SKM-1 treated with dmso at 0.1 percent for 144 hours (cell line): ENCODE measurements at regions not wholly inside any gene's neighbourhood (a gene's known extent, or its start where the extent isn't known, plus 50 kb on each side); places are given as distances from the start of the nearest gene placed in this dataset.
"Not testable (repeated sequence)": the region's sequence is repeated elsewhere in the genome, so short reads cannot be mapped to it uniquely, and the experiment has no call there.

Source experiments
- DNase-seq: peaks from one replicate; lab custom pipeline; 2025; ENCODE audit not compliant: unreplicated experiment; lab: John Stamatoyannopoulos, UW

DNA sequence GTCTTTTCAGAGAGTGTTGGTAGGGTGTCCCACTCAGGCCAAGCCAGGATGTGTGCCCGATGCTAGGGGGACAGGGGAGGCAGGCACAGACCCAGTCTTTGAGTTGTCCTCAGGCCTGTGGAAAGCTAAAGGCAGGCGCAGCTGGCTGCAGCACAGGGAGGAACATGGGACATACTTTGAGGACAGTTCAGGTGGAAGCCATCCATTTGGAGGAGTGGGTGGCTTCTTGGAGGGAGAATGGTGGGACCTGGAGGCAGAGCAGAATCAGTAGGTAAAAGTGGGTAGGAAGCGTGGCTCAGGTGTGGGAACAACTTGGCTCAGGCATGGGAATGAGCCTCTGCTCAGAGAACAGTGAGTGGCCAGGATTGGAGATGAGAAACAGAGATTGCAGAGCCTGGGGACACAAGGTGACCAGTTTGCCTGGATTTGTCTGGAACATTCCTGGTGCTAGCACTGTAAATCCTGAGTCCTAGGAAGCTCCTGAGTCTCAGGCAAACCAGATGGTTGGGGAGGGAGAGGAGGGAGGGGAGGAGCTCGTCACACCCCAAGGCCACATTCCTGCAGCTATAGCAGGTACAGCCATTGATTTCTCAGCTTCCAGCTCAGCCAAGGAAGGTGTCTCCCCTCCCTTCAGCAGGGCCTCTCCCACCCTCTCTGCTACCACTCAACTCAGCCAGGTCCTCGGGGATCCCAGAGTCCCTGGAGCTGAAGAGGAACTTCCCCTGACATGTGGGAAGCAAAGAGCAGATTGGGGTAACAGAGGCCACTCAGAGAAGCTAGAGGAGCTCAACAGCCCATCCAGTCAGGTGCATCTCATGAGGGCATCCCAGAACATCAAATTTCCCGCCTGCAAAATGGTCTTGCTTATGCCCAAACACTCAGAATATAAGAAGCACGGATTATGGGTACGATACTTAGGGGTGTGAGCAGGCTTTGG lies 65.2 kb upstream of the TINAGL1 start:
- DNase-seq, result no peak

DNA sequence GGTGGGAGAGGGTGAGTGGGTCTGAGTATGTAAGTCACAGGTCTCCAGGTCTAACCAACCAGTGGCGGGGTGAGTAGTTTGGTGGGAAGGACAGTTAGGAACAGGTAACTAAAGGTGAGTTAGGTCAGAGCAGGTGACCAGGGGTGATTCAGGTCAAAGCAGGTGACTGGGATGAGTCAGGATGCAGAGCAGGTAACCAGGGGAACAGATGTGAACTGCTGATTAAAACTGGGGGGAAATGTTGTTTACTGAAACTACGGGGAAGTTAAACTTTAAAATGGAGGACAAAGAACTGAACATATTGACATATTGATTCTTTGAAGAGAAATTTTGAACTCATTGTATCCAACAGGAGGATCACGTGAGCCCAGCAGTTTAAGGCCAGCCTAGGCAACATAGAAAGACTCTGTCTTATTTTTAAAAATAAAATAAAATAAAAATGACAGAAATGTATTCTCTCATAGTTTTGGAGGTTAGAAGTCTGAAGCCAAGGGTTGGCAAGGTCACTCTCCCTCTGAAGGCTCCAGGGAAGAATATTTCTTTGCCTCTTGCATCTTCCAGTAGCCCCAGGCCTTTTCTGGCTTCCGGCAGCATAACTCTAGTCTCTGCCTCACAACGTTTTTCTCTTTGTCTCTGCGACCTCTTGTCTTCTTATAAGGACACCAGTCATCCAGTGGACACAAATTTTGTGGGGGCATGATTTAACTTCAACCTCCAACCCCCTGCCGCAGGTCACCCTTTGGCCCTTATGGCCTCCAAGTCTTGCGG lies 64.3 kb upstream of the TINAGL1 start:
- no peak for DNase-seq

DNA sequence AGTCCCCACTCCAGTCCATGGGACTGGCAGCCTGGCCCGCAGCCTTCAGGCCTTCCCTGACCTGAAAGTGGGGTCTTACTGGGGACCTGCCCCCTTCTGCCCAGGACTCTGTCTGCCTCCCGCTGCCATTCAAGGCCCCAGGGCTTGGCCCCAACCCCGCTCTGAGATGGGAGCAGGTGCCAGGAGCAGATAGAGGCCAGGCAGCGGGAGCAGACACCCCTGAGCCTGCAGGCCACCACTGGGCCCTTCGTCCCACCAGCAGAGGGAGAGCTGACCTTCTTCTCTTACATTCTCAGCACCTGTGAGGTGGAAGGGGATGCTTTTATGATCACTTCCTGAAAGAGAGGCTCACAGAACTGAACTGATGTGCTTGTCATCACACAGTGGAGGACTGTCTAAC lies 62.2 kb upstream of the TINAGL1 start:
- DNase-seq, result no peak

DNA sequence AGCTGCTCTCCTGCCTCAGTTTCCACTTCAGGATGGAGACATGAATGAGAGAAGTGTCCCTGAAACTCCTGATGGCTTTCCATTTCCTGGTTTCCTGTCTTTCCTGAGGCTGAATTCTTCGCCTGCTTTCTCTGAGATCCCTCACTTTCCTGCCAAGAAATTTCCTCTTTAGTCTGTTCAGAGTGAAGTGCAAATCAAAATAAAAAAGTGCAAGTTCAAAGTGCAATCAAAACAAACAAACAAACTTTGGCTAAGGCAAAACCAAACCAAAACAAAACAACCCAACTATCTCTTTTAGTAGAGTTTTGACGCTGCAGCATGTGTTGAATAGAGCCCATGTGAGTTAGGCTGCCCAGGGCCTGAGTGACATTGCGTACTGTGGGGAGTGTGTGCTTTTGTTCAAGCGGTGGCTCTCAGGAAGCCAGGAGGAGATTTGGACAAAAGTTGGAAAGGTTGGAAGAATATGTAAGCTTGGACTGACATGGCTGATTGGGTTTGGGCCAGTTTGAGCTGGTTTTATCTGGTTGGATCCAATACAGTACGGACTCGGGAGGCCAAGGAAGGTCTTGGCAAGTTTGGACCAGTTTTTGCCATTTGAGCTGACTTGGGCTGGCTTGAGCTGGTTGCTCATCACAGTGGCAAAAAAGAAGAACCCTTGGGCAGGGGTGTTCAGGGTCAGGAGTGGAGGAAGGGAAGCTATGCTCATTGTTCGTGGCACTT lies 61.1 kb upstream of the TINAGL1 start:
- no peak for DNase-seq

DNA sequence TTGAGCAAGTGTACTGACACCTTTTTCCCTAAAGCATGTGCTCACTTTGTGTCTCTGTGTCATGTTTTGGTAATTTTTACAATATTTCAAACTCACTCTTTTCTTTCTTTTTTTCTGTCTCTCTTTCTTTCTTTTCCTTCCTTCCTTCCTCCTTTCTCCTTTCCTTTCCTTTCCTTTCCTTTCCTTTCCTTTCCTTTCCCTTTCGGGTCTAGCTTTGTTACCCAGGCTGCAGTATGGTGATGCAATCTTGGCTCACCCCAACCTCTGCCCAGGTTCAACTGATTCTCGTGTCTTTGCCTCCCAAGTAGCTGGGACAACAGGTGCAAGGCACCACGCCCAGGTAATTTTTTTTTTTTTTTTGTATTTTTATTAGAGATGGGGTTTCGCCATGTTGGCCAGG lies 60.4 kb upstream of the TINAGL1 start:
- no peak for DNase-seq

DNA sequence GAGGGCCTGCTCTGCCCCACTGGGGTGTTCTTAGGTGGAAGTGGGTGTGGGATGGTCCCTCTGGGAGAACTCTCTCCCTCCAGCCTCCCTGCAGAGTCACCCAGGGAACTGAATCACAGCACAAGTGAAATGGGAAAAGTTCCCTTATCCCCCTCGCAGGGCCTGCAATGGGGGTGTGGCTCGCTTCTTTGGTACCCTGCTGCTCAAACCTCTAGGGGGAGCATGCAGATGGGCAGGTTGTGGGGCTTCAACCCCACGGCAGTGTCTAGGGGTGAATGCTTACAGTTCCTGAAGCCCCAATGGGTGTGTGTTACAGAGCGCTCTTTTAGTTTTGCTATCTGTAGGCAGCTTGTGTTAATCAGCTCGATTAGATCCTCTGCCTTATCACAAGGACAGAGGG lies 59.0 kb upstream of the TINAGL1 start:
- no peak for DNase-seq

DNA sequence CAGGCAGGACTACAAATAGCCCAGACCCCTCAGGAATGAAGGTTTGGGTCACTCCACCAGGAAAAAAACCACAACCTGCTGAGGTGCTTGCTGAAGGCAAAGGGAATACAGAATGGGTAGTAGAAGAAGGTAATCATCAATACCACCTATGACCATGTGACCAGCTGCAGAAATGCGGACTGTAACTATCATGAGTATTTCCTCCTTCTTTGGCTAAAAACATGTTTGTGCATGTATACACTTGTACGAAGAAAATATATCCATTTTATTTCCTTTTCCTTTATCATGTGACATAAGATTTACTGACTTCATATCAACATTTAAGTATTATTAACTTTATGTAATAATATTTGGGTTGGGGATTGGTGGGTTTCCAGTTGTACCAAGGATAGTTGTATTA lies 58.3 kb upstream of the TINAGL1 start:
- DNase-seq, result not testable (repeated sequence)

DNA sequence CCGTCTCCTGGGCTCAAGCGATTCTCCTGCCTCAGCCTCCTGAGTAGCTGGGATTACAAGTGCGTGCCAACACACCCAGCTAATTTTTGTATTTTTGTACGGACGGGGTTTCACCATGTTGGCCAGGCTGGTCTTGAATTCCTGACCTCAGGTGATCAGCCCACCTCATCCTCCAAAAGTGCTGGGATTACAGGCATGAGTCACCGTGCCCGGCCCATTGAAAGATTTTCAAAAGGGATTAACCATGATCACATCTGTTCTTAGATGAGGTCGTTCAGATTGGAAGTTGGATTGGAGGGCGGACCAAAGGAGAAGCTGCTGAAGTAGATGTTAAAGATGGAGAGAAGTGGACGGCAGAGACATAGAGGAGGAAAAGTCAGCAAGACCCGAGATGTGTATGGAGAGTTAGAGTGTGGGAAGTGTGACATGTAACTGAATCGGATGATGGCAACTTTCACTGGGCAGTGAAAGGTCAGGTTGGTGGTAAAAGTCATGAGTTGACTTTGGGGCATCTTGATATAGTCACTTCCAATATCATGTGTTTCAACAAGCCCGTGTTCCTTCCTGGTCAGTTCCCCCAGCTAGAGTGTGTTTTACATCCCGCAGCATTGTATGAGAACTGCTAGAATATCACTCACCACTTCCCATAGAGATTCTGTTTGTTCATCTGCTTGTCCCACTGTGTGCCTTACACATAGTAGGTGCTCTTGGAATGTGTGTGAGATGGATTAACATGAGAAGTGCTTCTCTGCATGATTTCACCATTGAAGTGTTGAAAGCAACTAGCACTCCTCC lies 54.4 kb upstream of the TINAGL1 start:
- DNase-seq, result no peak

DNA sequence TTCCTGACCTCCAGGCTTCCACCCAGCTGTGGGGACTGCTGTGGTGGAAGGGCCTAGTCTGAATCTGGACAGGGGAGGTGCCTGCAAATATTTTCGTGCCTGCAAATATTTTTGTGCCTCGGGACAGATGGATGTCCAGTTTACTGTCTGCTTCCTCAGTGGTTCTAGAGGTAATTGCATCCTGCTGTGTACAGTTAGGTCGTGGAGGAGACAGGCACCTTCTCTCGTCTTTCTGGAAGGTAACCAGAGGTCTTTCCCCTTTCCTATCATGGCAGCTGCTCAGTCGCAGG lies 53.8 kb upstream of the TINAGL1 start:
- DNase-seq, result no peak

DNA sequence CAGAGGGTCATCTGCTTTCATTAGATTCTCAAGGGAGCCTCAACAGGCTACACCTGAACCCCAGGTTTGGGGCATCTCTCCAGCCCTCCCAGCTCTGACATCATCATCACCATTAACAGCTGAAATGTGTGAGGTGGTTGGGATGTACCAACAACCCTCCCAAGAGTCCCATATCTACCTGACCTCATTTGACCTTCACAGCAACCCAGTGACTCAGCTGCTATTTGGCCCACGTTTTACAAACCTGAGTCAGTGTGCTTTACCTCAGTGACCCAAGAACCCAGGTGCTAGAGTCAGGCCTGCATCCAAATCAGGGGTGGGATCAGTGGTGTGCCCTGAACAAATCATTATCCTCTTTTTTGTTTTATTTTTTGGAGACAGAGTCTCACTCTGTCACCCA lies 53.3 kb upstream of the TINAGL1 start:
- DNase-seq, result no peak

DNA sequence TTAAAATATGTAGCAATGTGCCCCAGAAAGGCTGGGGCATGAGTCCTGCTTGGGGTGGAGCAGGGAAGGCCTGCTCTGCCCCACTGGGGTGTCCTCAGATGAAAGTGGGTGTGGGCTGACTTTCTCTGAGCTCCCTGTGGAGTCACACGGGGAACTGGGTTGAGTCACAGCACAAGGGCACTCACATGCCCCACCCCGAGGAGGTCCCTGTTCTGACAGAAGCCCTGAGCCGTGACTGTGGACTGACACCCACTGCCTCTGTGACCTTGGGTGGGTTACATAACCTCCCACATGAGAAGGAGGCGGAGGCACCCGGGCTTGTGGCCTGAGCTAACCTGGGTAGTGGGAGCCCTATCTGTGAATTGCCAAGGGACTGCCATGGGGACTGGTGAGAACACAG lies 52.5 kb upstream of the TINAGL1 start:
- peak; percentile 49 for DNase-seq

DNA sequence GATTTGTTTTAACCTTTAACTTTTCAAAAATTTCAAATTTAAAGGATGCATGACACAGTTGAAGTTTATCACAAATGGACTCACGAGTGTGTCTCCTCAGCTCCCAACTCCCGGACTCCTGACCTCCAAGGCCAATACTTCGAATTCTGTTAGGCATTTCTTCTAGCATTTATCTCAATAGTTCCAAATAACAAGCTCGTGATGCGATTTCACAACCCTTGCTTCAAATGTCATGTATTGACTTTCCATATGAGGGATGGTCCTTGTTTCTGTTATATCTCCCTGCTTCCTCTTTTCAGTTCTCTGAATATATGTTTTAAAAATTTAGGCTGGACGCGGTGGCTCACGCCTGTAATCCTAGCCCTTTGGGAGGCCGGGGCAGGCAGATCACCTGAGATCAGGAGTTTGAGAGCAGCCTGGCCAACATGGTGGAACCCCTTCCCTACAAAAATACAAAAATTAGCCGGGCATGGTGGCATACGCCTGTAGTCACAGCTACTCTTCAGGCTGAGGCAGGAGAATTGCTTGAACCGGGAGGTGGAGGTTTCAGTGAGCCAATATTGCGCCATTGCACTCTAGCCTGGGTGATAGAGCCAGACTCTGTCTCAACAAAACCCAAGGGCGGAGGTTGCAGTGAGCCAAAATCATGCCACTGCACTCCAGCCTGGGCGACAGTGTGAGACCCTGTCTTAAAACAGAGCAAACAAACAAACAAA lies 52.0 kb upstream of the TINAGL1 start:
- peak; percentile 82 for DNase-seq
